ENCODE measurements at regions not wholly inside any gene's neighbourhood (a gene's known extent, or its start where the extent isn't known, plus 50 kb on each side); places are given as distances from the start of the nearest gene placed in this dataset.
A peak's percentile ranks its signal among the peaks of the same experiment; 100 is the strongest.

GRCh38 chr18:43563780-43564179 is 286.5 kb upstream of the SYT4 start:
- Histone ChIP-seq H3K27me3 (ENCODE audit: control insufficient read depth, insufficient read depth, low read length) (no peaks in the 10 kb centered on the region), H3K27ac (no peak overlapping the region), H3K4me2 (ENCODE audit: low read length) (no peak overlapping the region), H3K9ac (no peak overlapping the region), H3K36me3 (ENCODE audit: control insufficient read depth, insufficient read depth, low read length) (no peaks in the 10 kb centered on the region), H3K4me1 (no peaks in the 10 kb centered on the region), H3K79me2 (no peaks in the 10 kb centered on the region), H3K4me3 (ENCODE audit: low read depth, low read length) (no peak overlapping the region), H2AFZ (peak overlapping the region; percentile 59), H3K9me3 (ENCODE audit: control insufficient read depth, low read length) (no peaks in the 10 kb centered on the region)
- TF ChIP-seq, protein P1, sequence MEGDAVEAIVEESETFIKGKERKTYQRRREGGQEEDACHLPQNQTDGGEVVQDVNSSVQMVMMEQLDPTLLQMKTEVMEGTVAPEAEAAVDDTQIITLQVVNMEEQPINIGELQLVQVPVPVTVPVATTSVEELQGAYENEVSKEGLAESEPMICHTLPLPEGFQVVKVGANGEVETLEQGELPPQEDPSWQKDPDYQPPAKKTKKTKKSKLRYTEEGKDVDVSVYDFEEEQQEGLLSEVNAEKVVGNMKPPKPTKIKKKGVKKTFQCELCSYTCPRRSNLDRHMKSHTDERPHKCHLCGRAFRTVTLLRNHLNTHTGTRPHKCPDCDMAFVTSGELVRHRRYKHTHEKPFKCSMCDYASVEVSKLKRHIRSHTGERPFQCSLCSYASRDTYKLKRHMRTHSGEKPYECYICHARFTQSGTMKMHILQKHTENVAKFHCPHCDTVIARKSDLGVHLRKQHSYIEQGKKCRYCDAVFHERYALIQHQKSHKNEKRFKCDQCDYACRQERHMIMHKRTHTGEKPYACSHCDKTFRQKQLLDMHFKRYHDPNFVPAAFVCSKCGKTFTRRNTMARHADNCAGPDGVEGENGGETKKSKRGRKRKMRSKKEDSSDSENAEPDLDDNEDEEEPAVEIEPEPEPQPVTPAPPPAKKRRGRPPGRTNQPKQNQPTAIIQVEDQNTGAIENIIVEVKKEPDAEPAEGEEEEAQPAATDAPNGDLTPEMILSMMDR (IDR thresholded peaks at IDR 0.05), result peak; percentile 53

DNA sequence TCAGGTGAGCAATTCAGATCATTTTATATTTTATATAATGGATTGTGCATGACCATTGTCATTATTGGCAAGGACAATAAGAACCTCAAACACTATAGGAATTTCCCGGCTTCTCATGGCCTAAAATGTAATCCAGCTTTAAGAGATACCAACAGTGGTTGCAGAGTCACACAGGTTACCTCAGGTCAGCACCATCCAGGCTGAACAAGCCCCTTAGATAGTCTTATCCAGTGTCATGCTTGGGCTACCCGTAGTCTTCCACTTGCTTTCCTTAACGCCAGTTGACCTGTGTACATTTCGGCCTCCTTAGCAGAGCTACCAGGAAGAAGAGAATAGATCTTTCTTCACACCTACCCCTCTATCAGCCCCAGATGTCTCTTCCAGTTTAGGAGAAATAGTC is 293.3 kb upstream of the SYT4 start:
- H3K79me2 ChIP-seq, result no peaks in the 10 kb centered on the region
- no peaks in the 10 kb centered on the region for H3K36me3 ChIP-seq (ENCODE audit: control insufficient read depth, insufficient read depth, low read length)
- H3K9me3 ChIP-seq (ENCODE audit: control insufficient read depth, low read length), result no peaks in the 10 kb centered on the region
- H2AFZ ChIP-seq, result peak overlapping the region; percentile 57
- H3K27me3 ChIP-seq (ENCODE audit: control insufficient read depth, insufficient read depth, low read length), result no peaks in the 10 kb centered on the region
- H3K4me1 ChIP-seq, result no peaks in the 10 kb centered on the region
- no peak overlapping the region for H3K4me2 ChIP-seq (ENCODE audit: low read length)
- H3K27ac ChIP-seq, result no peak overlapping the region
- H3K4me3 ChIP-seq (ENCODE audit: low read depth, low read length), result no peak overlapping the region
- no peak overlapping the region for H3K9ac ChIP-seq
- TF ChIP-seq, protein P1 (IDR thresholded peaks at IDR 0.05), result no peak

DNA sequence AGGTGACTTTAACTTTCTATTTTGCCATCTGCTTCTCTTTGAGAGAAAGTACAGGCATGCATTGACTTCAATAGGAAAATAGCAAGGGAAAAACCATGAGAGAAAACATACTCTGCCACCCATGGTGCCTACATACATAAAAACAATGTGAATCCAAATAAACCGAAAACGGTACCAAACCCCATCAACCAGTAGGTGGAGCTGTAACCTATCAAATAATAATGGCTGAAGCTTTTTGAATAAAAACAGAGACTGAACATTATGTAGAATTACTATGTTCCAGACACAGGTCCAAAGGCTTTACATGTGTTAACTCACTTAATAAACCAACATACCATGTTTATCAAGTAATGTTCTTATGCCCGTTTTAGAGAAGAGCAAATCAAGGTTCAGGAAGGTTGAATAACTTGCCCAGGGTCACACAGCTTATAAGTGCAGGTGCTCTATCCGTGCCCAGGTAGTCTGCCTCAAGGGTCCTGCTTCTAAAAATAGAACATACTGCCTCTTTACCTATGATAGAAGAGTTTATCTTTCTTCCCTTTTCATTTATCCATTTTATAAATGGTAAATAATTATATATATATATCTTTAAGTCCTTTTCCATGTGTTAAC is 293.9 kb upstream of the SYT4 start:
- H3K79me2 ChIP-seq, result no peaks in the 10 kb centered on the region
- TF ChIP-seq, protein P1 (IDR thresholded peaks at IDR 0.05), result peak; percentile 76
- H3K27me3 ChIP-seq (ENCODE audit: control insufficient read depth, insufficient read depth, low read length), result no peaks in the 10 kb centered on the region
- no peak overlapping the region for H3K27ac ChIP-seq
- no peak overlapping the region for H3K4me2 ChIP-seq (ENCODE audit: low read length)
- H3K9me3 ChIP-seq (ENCODE audit: control insufficient read depth, low read length), result no peaks in the 10 kb centered on the region
- no peak overlapping the region for H3K4me3 ChIP-seq (ENCODE audit: low read depth, low read length)
- H3K4me1 ChIP-seq, result no peaks in the 10 kb centered on the region
- H3K9ac ChIP-seq, result no peak overlapping the region
- no peaks in the 10 kb centered on the region for H3K36me3 ChIP-seq (ENCODE audit: control insufficient read depth, insufficient read depth, low read length)
- H2AFZ ChIP-seq, result peak overlapping the region; percentile 57

DNA sequence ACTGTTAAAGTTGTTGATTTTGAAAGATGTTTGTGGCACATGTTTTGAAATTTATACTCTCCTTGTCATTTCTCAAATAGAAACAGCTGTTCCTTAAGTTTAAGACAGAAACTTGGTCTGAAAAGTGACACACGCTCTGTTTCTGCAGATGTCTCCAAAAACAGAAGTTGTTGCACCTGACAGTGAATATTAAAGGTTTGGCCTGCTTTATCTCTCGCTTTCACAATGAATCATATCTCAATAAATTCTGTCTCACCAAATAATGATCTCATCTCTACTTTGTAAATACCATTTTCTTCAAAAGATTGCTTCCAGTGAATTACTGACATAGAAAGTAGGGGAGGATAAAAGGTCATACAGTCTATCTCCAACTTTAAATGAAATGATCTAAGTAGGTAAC is 294.9 kb upstream of the SYT4 start:
- Histone ChIP-seq H3K27ac (no peak overlapping the region), H3K9ac (no peak overlapping the region), H3K4me3 (ENCODE audit: low read depth, low read length) (no peak overlapping the region), H3K9me3 (ENCODE audit: control insufficient read depth, low read length) (no peaks in the 10 kb centered on the region), H3K79me2 (no peaks in the 10 kb centered on the region), H3K4me1 (no peaks in the 10 kb centered on the region), H3K4me2 (ENCODE audit: low read length) (no peak overlapping the region), H2AFZ (no peak overlapping the region), H3K36me3 (ENCODE audit: control insufficient read depth, insufficient read depth, low read length) (no peaks in the 10 kb centered on the region), H3K27me3 (ENCODE audit: control insufficient read depth, insufficient read depth, low read length) (no peaks in the 10 kb centered on the region)
- TF ChIP-seq, protein P1 (IDR thresholded peaks at IDR 0.05), result no peak

GRCh38 chr18:43574974-43575373 is 297.7 kb upstream of the SYT4 start:
- Histone ChIP-seq H3K9me3 (ENCODE audit: control insufficient read depth, low read length) (no peaks in the 10 kb centered on the region), H3K27ac (no peak overlapping the region), H3K79me2 (no peaks in the 10 kb centered on the region), H3K36me3 (ENCODE audit: control insufficient read depth, insufficient read depth, low read length) (no peaks in the 10 kb centered on the region), H3K4me3 (ENCODE audit: low read depth, low read length) (no peak overlapping the region), H2AFZ (no peak overlapping the region), H3K9ac (no peak overlapping the region), H3K4me1 (no peaks in the 10 kb centered on the region), H3K4me2 (ENCODE audit: low read length) (no peak overlapping the region), H3K27me3 (ENCODE audit: control insufficient read depth, insufficient read depth, low read length) (no peaks in the 10 kb centered on the region)
- TF ChIP-seq, protein P1 (IDR thresholded peaks at IDR 0.05), result no peak
